ENCODE measurements at regions not wholly inside any gene's neighbourhood (a gene's known extent, or its start where the extent isn't known, plus 50 kb on each side); places are given as distances from the start of the nearest gene placed in this dataset.
A peak's percentile ranks its signal among the peaks of the same experiment; 100 is the strongest.
"Not testable (repeated sequence)": the region's sequence is repeated elsewhere in the genome, so short reads cannot be mapped to it uniquely, and the experiment has no call there.

DNA sequence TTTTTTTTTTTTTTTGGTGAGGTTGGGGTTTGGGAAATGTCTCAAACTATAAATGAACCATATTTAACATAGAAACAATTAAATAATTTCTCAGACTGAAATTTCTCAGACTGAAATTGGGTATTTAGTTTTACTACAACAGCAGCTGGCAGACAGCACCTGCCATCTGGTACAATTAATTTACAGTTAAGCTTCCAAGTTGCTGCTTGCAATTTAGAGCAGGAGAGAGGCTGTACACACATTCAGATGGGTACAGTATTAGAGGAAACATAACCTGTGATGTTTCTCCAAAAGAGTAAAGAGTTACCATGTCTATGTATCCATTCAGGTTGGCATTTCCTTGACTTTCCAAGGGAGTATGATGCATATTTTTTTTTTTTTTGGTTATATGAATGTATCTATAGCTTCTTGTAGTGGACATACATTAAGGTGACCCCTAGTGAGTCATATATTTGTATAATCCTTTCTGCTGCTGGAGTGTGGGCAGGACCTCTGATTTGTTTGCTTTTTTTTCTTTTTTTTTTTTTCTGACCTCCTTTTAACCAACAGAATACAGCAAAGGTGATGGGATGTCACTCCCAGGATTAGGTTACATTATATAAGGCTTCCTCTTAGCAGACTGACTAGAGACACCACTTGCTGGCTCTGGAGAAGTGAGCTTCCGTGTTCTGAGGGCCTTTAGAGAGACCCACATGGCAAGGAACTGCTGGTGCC is 201.7 kb downstream of the PTH2R start:
- no peak for DNase-seq (ENCODE audit: low spot score)

DNA sequence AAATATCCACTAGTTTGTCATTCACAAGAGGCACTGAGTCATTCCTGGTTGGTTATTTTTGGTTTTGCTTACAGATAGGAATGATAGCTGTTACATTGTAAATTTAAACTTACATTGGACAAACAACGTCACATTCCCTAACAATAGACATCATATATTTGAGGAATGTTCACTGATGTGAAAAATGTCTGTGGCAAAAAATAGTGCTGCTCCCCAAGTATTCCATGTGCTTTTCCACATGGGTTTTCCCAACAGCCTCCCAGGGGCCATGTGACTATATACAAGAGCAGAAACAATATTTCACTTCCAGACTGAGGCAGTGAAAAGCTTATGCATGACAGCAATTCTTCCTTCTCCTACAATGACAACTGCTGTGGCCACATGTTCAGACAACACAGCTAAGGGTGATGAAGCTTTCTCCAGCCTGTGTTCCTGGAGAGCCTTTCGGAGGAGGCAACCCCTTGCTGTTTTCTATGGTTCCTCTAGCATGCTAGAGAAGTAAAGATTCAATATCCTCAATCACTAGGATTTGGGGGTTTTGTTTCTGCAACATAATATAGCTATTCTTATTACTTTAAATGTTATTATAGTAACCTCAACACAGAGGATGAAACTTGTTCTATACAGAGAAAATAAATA is 202.7 kb downstream of the PTH2R start:
- DNase-seq (ENCODE audit: low spot score) = no peak

DNA sequence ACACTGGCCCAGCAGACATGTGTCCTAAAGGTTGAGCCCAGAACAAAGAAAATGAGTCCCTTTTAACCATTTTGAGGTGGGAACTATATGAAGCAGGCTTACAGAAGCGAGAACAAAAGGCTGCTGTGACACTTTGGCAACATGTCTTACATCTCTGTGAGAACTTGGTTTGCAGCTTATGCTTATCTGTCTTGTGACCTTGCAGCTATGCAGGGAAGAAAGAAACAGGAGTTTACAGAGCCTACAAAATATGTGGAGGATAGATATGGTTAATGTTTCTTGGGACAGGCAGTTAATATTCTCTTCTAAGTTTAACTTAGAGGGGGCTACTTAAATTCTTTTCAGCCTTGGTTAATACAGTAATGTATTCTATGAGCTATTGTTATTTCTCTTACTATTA is 209.1 kb downstream of the PTH2R start:
- DNase-seq (ENCODE audit: low spot score) = not testable (repeated sequence)

DNA sequence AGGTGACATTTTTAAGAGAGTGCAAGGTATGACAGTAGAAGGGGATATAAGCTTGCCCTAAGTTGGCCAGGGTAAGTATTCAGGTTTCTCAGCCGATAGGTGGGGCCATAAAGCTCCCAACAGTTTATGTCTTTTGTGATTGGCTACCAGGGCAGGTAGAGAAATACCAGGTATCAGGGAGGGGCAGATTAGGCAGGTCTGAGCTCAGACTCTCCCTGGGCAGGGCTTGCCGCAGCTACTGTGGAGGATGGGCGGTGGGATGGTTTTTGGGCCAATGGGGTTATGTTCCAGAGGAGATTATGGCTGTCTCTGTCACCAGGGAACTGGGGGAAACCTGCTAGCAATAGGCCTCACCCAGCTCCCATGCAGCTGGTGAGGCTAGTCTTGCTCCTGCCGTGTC is 211.6 kb downstream of the PTH2R start:
- no peak for DNase-seq (ENCODE audit: low spot score)

DNA sequence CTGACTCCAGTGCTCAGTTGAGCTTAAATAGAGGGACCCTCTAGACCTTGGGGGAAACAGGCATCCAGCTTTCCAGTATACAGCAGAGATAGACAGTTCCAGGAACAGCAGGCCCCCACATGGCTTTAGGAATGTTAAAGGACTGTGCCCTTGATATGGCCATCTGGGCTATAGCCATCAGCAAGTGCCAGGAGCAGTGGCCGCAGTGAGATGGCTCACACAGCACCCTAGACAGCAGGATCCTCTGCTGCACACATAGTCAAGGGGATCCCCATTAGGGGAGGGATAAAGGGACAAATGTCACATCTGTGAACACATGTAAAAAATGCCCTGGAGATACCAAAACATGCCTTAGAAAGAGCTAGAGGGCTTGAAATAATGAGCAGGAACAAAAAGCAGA is 213.4 kb downstream of the PTH2R start:
- DNase-seq (ENCODE audit: low spot score) = no peak

GRCh38 chr2:208620487-208620978 is 213.9 kb downstream of the PTH2R start:
- no peak for DNase-seq (ENCODE audit: low spot score)

DNA sequence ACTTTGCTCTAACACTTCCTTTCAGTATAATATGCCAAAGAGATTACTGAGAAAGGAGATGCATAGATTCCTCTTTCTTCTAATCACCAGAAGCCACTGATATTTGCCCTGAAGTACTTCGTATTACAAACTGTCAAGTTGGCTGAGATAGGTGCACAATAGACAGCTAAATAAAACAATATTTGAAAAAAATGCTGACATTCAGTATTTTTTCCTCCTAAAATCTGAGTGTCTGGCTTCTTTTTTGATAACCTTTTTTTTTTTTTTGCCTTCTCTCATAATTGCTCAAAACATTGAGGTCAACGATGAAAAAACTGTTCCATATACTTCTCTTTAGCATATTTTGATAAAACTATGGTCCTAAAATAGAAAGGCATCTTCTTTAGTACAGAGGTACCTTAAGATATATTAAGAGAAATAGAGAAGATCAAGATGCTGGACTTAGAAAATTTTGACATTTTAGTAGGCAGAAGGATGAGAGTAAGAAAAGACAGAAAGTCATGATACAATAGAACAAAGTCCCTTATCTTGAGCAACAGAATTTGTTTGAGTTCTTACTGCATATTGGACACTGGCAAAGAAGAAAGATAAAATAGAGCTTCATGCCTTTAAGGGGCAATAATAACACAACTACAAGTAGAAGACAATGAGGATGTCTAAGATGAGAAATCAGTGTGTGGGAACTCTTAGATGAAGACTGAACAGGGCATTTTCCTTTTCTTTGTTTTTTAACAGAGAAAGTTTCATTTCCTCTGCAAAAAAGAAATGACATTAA is 220.7 kb downstream of the PTH2R start:
- DNase-seq (ENCODE audit: low spot score) = no peak

- no peak for DNase-seq (ENCODE audit: low spot score)
These were observed 221.3 kb downstream of the PTH2R start for GRCh38 chr2:208627916-208628315.

- peak; percentile 27 for DNase-seq (ENCODE audit: low spot score)
These were observed 231.5 kb downstream of the PTH2R start for GRCh38 chr2:208638059-208638458.

DNA sequence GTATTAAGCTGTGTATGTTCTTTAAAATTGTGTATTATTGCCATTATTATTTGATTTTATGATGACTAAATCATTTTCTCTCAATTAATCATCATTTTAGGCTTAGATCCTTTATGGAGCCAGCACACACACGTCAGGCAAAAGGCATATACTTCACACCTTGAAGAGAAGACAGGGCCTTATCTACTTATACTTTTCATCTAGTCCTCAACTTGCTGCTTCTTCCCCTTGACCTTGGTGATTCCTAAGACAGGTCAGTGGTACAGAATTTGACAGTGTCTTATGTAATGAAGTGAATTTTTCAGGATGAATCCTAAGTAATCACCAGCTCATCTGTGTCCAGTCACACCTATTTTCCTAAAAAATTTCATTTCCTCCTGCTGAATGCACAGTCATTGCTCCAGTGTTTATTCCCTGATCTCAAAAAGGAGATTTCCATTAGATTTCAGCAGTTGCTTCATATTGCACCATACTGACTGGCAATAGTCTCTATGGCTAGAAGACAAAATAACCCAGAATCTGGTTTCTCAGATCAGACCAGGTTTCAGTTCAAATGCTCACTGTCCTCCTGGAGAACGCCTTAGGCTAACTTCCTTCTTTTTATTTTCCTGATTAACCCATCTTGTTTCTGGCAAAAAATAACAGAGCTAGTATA is 235.7 kb downstream of the PTH2R start:
- DNase-seq (ENCODE audit: low spot score) = no peak

DNA sequence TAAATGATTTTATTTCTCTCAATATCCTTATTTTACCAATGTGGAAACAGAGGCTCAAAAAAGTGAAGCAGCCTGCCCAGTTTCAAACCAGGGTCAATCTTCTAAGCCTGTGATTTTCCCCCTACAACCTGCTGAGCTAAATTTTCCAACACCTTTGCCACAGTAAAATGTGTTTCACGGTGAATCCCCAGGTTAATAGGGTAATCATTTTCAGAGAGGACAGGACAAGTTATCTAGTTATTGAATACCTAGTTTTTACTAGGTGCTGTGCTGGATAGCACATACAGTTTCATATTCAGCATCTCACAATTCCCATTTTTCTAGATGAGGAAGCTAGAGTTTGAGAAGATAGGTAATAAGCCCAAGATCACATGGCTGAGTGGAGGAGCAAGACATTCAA is 236.6 kb downstream of the PTH2R start:
- no peak for DNase-seq (ENCODE audit: low spot score)

DNA sequence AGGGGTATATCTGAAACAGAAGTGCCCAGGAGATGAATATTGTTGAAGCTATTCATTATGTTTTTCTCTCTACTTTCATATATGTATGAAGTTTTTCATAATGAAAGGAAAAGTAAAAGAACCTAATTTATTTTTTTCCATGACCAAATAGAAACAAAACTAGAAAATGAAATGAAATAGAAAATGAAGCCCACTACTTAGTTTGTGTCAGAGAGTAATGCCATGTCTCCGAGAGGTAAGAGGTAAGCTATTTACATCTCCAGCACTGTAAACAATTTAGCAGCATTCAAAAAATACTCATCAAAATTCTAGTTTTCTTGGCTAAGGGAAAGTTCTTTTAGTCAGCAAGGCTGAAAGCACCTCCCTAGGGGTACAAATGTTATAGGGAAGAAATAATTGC is 238.6 kb downstream of the PTH2R start:
- DNase-seq (ENCODE audit: low spot score) = no peak

DNA sequence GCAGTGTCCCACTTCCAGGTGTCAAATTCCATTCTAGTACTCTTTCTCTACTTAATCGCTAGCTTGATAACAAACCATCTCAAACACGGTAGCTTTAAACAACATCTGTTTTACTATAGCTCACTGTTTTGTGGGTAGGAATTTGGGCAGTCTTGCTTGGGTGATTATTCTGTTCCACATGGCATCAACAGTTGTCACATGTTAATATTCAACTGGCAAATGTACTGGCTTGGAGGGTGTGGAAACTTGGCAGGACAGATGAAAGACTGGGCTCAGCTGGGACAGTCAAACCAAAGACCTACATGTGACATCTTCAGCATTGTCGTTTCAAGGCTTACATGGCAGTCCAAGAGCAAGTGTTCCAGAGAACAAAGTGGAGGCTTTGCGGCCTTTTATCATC is 241.8 kb downstream of the PTH2R start:
- DNase-seq (ENCODE audit: low spot score) = no peak

- no peak for DNase-seq (ENCODE audit: low spot score)
These were observed 246.8 kb downstream of the PTH2R start for GRCh38 chr2:208653383-208653782.

GRCh38 chr2:208654056-208654455 is 247.5 kb downstream of the PTH2R start:
- DNase-seq (ENCODE audit: low spot score) = no peak

- no peak for DNase-seq (ENCODE audit: low spot score)
These were observed 250.9 kb downstream of the PTH2R start for GRCh38 chr2:208657468-208657867.

GRCh38 chr2:208669394-208669793 is 262.8 kb downstream of the PTH2R start:
- DNase-seq (ENCODE audit: low spot score) = no peak

DNA sequence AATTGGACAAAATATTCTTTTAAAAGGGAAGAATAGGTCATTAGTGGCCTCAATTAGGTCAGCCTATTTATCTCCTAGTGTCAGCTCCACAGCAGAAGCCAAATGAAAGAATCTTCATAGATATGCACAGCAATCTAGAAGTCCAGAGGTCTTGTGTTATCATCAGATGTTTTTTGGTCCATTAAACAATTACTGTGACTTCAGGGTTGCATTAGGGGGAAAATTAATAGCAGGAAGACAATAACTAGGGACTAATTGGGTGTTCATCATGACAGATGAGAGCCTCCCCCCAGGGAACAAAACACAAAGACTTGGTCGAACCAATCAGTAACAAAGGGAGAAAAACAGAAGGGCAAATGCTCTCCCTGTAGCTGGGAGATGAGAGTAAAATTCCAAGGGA is 264.7 kb downstream of the PTH2R start:
- DNase-seq (ENCODE audit: low spot score) = no peak

DNA sequence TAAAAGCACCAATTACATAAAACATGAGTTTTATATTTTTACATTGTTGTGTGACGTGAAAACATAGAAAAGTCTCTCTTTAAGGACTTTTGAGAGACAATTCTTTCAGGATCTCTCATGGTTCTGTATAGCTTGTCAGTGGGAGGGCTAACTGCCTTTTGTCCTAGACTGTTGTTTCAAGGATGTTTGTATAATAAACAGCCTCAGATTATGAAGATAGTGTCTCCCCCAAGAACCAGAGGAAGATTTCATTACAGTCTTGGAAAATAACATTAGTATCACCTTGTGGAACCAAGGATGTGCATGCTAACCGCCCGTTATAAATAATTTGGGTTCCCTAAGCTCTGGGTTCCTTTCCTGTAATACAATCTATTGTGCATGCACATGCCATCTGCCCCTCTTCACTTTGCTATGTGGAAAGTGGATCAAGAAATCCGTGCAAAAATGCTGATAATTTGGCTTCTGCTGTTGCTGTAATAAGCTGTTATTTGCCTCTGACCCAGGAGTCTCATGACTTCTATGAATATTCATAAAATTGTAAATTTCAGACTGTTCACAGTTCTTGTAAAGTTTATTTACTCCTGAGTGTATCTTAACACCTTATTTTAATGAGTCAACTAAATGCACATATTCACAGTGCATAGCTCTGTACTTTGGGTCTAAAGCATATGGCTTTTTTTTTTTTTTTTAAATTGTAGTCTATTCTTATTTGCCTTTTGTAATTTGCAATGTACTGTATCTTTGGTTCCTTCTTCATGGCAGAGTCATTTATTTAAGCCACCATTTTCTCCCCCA is 265.5 kb downstream of the PTH2R start:
- DNase-seq (ENCODE audit: low spot score) = no peak

- no peak for DNase-seq (ENCODE audit: low spot score)
These were observed 267.0 kb downstream of the PTH2R start for GRCh38 chr2:208673631-208674030.

DNA sequence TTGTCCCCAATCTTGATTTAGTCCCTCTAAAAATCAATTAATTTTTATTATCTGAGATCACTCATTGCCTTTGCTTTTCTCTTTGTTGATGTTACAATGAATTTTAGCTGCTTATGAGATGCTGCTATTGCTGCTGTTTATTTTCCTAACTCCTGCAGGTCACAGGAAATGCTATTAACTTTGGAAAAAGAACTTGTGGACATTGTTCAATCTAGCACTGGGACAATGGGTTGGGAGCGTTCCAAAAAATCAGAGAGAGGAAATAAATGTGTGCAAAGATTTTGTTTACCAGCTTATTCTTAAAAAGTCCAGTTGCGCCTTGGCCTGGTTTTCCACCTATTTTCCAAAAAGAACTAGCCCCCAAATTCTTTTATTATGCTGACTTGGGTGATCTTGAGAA is 268.3 kb downstream of the PTH2R start:
- DNase-seq (ENCODE audit: low spot score) = no peak

DNA sequence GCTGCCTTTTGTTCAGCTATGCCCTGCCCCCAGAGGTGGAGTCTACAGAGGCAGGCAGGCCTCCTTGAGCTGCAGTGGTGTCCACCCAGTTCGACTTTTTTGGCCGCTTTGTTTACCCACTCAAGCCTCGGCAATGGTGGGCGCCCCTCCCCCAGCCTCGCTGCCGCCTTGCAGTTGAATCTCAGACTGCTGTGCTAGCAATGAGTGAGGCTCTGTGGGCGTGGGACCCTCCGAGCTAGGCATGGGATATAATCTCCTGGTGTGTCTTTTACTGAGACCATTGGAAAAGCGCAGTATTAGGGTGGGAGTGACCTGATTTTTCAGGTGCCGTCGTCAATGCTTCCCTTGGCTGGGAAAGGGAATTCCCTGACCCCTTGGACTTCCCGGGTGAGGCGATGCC is 279.3 kb downstream of the PTH2R start:
- DNase-seq (ENCODE audit: low spot score) = not testable (repeated sequence)
